IMR-90 (cell line): ENCODE measurements at regions not wholly inside any gene's neighbourhood (a gene's known extent, or its start where the extent isn't known, plus 50 kb on each side); places are given as distances from the start of the nearest gene placed in this dataset.

ENCODE experiments used
- ATAC-seq: fragments of 200-7000 bp; cut with Tn5 transposase; 2 replicates; pipeline ENCODE4 v1.9.1; 2020; ENCODE audit warnings: low read depth, mild to moderate bottlenecking, moderate library complexity
- BruUV-seq: library from RNA; stranded (reverse); fragments of 400-500 nt; replicated peaks from 2 replicates; lab custom pipeline; 2021; lab: Mats Ljungman, UMichigan
- CTCF ChIA-PET: fragments of 300-600 bp; formaldehyde crosslinking; extraction: SDS; loops from one replicate; lab custom pipeline; 2021; ENCODE audit warnings: antibody characterized with exemption; lab: Yijun Ruan, JAX
- POLR2A ChIA-PET: fragments of 300-600 bp; sonication (Branson Sonifier 250); formaldehyde crosslinking; loops from one replicate; lab custom pipeline; 2022; ENCODE audit warnings: antibody characterized with exemption; ENCODE audit not compliant: unreplicated experiment; lab: Charles Lee
- DNase-seq: peaks from one replicate; pipeline ENCODE4 v3.0.0; 2013
- H2AFZ ChIP-seq: replicated peaks from 2 replicates; pipeline ENCODE3; 2013; ENCODE audit warnings: low read length, mild to moderate bottlenecking; ENCODE audit not compliant: poor library complexity
- H2AK5ac ChIP-seq: 2 replicates; pipeline ENCODE4 v1.6.1; 2013; ENCODE audit warnings: low read depth, low read length, inconsistent platforms
- H2AK9ac ChIP-seq: replicated peaks from 2 replicates; pipeline ENCODE3; 2013; ENCODE audit warnings: mild to moderate bottlenecking, low read depth, low read length, moderate library complexity; ENCODE audit not compliant: poor library complexity
- H2BK120ac ChIP-seq: 2 replicates; pipeline ENCODE4 v1.6.1; 2013; ENCODE audit warnings: low read depth, low read length, inconsistent platforms
- H2BK15ac ChIP-seq: 3 replicates; pipeline ENCODE4 v1.6.1; 2013; ENCODE audit warnings: low read depth, low read length, inconsistent platforms
- H2BK20ac ChIP-seq: 2 replicates; pipeline ENCODE4 v1.6.1; 2013; ENCODE audit warnings: low read depth, mild to moderate bottlenecking, inconsistent platforms, low read length, moderate library complexity
- H2BK5ac ChIP-seq: 2 replicates; pipeline ENCODE4 v1.6.1; 2013; ENCODE audit warnings: mild to moderate bottlenecking, low read depth, low read length, inconsistent platforms; ENCODE audit not compliant: poor library complexity, severe bottlenecking
- H3K14ac ChIP-seq: replicated peaks from 2 replicates; pipeline ENCODE4 v1.6.1; 2013; ENCODE audit warnings: low read depth, low read length, inconsistent platforms
- H3K18ac ChIP-seq: 2 replicates; pipeline ENCODE4 v1.6.1; 2013; ENCODE audit warnings: low read depth, low read length, control low read depth
- H3K23ac ChIP-seq: 2 replicates; pipeline ENCODE4 v1.6.1; 2013; ENCODE audit warnings: low read depth, low read length, inconsistent platforms
- H3K27ac ChIP-seq: 2 replicates; pipeline ENCODE4 v1.5.1; 2013; ENCODE audit warnings: mild to moderate bottlenecking, control low read depth, low read length; ENCODE audit not compliant: insufficient read depth
- H3K27me3 ChIP-seq: 2 replicates; pipeline ENCODE4 v1.6.1; 2013; ENCODE audit warnings: low read length; ENCODE audit not compliant: control insufficient read depth, insufficient read depth
- H3K36me3 ChIP-seq: 2 replicates; pipeline ENCODE4 v1.6.1; 2013; ENCODE audit warnings: low read length, mixed read lengths; ENCODE audit not compliant: control insufficient read depth, insufficient read depth
- H3K4ac ChIP-seq: 2 replicates; pipeline ENCODE4 v1.6.1; 2013; ENCODE audit warnings: low read depth, low read length, inconsistent platforms
- H3K4me1 ChIP-seq: 2 replicates; pipeline ENCODE4 v1.6.1; 2013; ENCODE audit warnings: low read length, mixed read lengths; ENCODE audit not compliant: control insufficient read depth, insufficient read depth
- H3K4me2 ChIP-seq: 2 replicates; pipeline ENCODE4 v1.6.1; 2013; ENCODE audit warnings: low read depth, mild to moderate bottlenecking, control low read depth, low read length, moderate library complexity
- H3K4me3 ChIP-seq: 2 replicates; pipeline ENCODE4 v1.5.1; 2013; ENCODE audit warnings: low read depth, mild to moderate bottlenecking, control low read depth, low read length, moderate library complexity; ENCODE audit not compliant: insufficient read depth
- H3K56ac ChIP-seq: 2 replicates; pipeline ENCODE4 v1.6.1; 2013; ENCODE audit warnings: low read length, inconsistent platforms; ENCODE audit not compliant: insufficient read depth; ENCODE audit errors: extremely low read depth
- H3K79me1 ChIP-seq, 2 experiments: 2 replicates each; pipeline ENCODE4 v1.6.1; 2013; ENCODE audit warnings: low read length in 2 of 2, inconsistent platforms in 1 of 2, low read depth in 1 of 2
- H3K9ac ChIP-seq: 2 replicates; pipeline ENCODE4 v1.6.1; 2013; ENCODE audit warnings: low read depth, low read length, control low read depth
- H3K9me1 ChIP-seq: 2 replicates; pipeline ENCODE4 v1.6.1; 2013; ENCODE audit warnings: low read length, inconsistent platforms; ENCODE audit not compliant: insufficient read depth
- H3K9me3 ChIP-seq: 2 replicates; pipeline ENCODE4 v1.6.1; 2013; ENCODE audit warnings: low read length; ENCODE audit not compliant: control insufficient read depth, insufficient read depth
- H4K20me1 ChIP-seq: 2 replicates; pipeline ENCODE4 v1.6.1; 2013; ENCODE audit warnings: low read length, inconsistent platforms; ENCODE audit not compliant: insufficient read depth
- H4K5ac ChIP-seq: 2 replicates; pipeline ENCODE4 v1.6.1; 2013; ENCODE audit warnings: mild to moderate bottlenecking, low read depth, low read length, control low read depth
- H4K8ac ChIP-seq, 2 experiments: 2 replicates each; pipeline ENCODE4 v1.6.1; 2013; ENCODE audit warnings: low read depth in 2 of 2, low read length in 2 of 2, control low read depth in 1 of 2, inconsistent platforms in 1 of 2
- H4K91ac ChIP-seq: 2 replicates; pipeline ENCODE4 v1.6.1; 2013; ENCODE audit warnings: low read depth, low read length, inconsistent platforms; ENCODE audit not compliant: insufficient read depth
- CEBPB ChIP-seq: IDR thresholded peaks from 2 replicates; pipeline ENCODE4 v1.6.1; 2012; ENCODE audit warnings: low read depth, low read length, improper control_type of control experiment
- CHD1 ChIP-seq: IDR thresholded peaks from 2 replicates; pipeline ENCODE4 v1.6.1; 2012; ENCODE audit warnings: low read depth, low read length, improper control_type of control experiment
- MAFK ChIP-seq: IDR thresholded peaks from 2 replicates; pipeline ENCODE4 v1.6.1; 2012; ENCODE audit warnings: low read depth, low read length, improper control_type of control experiment
- MXI1 ChIP-seq: IDR thresholded peaks from 2 replicates; pipeline ENCODE4 v1.6.1; 2012; ENCODE audit warnings: low read depth, mild to moderate bottlenecking, low read length, moderate library complexity, borderline replicate concordance
- NFE2L2 ChIP-seq: fragments of 150-350 bp; IDR thresholded peaks from 2 replicates; pipeline ENCODE4 v1.6.1; 2016; ENCODE audit warnings: low read depth, mild to moderate bottlenecking, low read length
- POLR2A ChIP-seq: IDR thresholded peaks from 2 replicates; pipeline ENCODE4 v1.6.1; 2012; ENCODE audit warnings: mild to moderate bottlenecking, low read depth, low read length
- RCOR1 ChIP-seq: IDR thresholded peaks from 2 replicates; pipeline ENCODE4 v1.6.1; 2012; ENCODE audit warnings: mild to moderate bottlenecking, low read length, improper control_type of control experiment; ENCODE audit not compliant: insufficient replicate concordance
- WGBS, 2 experiments: methylation state at CpG; one replicate each; pipeline versions ENCODE4 v1.1.5 to v1.1.7; 2013; ENCODE audit warnings: missing lambda C conversion rate in 2 of 2; ENCODE audit not compliant: insufficient read length in 1 of 2; ENCODE audit errors: extremely low coverage in 2 of 2; 5-methylcytosine and 5-hydroxymethylcytosine counted together
- dilution Hi-C: fragments of 300-500 bp; cut with HindIII; formaldehyde crosslinking; loops from one replicate; pipeline ENCODE4 v1.14.3; 2018; ENCODE audit warnings: low sequenced_read_pairs; ENCODE audit not compliant: unreplicated experiment
- in situ Hi-C: fragments of 300-500 bp; cut with MboI; formaldehyde crosslinking; loops from 3 replicates; pipeline ENCODE4 v1.14.3; 2019; ENCODE audit warnings: low sequenced_read_pairs, inconsistent platforms, mixed read lengths
- intact Hi-C: fragments of 100-400 bp; cut with micrococcal nuclease; formaldehyde crosslinking; loops from 2 replicates; pipeline ENCODE4 v1.10.0; 2022

DNA sequence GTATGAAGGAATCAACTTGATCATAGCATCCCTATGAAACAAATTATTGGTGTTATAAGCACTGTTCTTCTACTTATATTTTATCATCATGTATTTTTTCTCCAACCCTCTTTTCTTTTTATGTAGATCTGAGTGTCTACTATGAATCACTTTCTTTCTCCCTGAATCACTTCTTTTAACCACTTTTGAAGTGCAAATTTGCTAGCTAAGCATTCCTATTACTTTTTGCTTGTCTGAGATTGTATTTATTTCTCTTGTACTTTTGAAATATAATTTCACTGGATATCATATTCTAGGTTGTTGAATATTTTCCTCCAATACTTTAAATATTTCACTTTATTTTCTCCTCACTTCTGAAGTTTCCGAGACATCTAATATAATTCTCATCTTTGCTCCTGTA lies 1282.3 kb upstream of the FLRT2 start:
- Histone ChIP-seq H3K18ac (no peak overlapping the region), H3K36me3 (no peaks in the 10 kb centered on the region), H4K20me1 (no peaks in the 10 kb centered on the region), H2AFZ (no peak overlapping the region), H2BK5ac (no peak overlapping the region), H2BK120ac (no peak overlapping the region), H3K23ac (no peak overlapping the region), H2BK15ac (no peak overlapping the region), H3K9me1 (no peaks in the 10 kb centered on the region), H3K4me2 (no peak overlapping the region), H3K27ac (no peak overlapping the region), H3K4ac (no peak overlapping the region), H2BK20ac (no peak overlapping the region), H4K91ac (no peak overlapping the region), H3K9ac (no peak overlapping the region), H3K9me3 (peaks cover 3% of the 10 kb centered on the region; the same call in 1 of the 2 replicates), H3K79me1 (no peaks in the 10 kb centered on the region), H3K14ac (no peak overlapping the region), H2AK5ac (no peak overlapping the region), H4K5ac (no peak overlapping the region), H4K8ac (no peak overlapping the region), H2AK9ac (no peak overlapping the region), H3K56ac (no peak overlapping the region), H3K27me3 (no peaks in the 10 kb centered on the region), H3K4me1 (no peaks in the 10 kb centered on the region), H3K4me3 (no peak overlapping the region)
- intact Hi-C loops (no loop called here), dilution Hi-C loops (no loop called here), in situ Hi-C loops (no loop called here)
- no TSS peak for BruUV-seq
- TF ChIP-seq NFE2L2: no peak
- no peak for TF ChIP-seq MXI1
- no peak for TF ChIP-seq CHD1
- peak; percentile 53 for TF ChIP-seq MAFK
- no peak for TF ChIP-seq RCOR1
- no peak for TF ChIP-seq CEBPB
- TF ChIP-seq POLR2A: no peak
- WGBS, 2 experiments: no CpG with 5 or more reads among the region's 1 CpG
- DNase-seq (no peak), ATAC-seq (no peak)
- CTCF ChIA-PET: no interaction called here
- POLR2A ChIA-PET: no interaction called here
